MM.1S (cell line): ENCODE measurements at regions not wholly inside any gene's neighbourhood (a gene's known extent, or its start where the extent isn't known, plus 50 kb on each side); places are given as distances from the start of the nearest gene placed in this dataset.

Experiments
- DNase-seq: peaks from one replicate; pipeline ENCODE4 v3.0.0-alpha.2; 2015
- H2AFZ ChIP-seq: fragments of 300-600 bp; sonication (generic); 2 replicates; pipeline ENCODE4 v1.6.0; 2016; ENCODE audit warnings: antibody characterized with exemption, low read length
- H3F3A ChIP-seq: fragments of 300-600 bp; sonication (generic); 2 replicates; pipeline ENCODE4 v1.6.1; 2016; ENCODE audit warnings: mild to moderate bottlenecking, antibody characterized with exemption, low read length, moderate library complexity, mixed read lengths; ENCODE audit not compliant: insufficient read depth
- H3K27ac ChIP-seq: fragments of 300-600 bp; sonication (generic); 2 replicates; pipeline ENCODE4 v1.5.1; 2016; ENCODE audit warnings: mild to moderate bottlenecking, low read length
- H3K27me3 ChIP-seq: fragments of 300-600 bp; sonication (generic); replicated peaks from 2 replicates; pipeline ENCODE4 v1.6.0; 2016; ENCODE audit warnings: low read length; ENCODE audit not compliant: insufficient read depth
- H3K36me3 ChIP-seq: fragments of 300-600 bp; sonication (generic); replicated peaks from 2 replicates; pipeline ENCODE4 v1.6.1; 2016; ENCODE audit warnings: mild to moderate bottlenecking, low read length, mixed read lengths; ENCODE audit not compliant: insufficient read depth
- H3K4me1 ChIP-seq: fragments of 300-600 bp; sonication (generic); 2 replicates; pipeline ENCODE4 v1.6.1; 2016; ENCODE audit warnings: low read length, mixed read lengths
- H3K4me2 ChIP-seq: fragments of 300-600 bp; sonication (generic); 2 replicates; pipeline ENCODE4 v1.6.0; 2016; ENCODE audit warnings: low read depth, low read length
- H3K4me3 ChIP-seq: fragments of 300-600 bp; sonication (generic); 2 replicates; pipeline ENCODE4 v1.5.1; 2016; ENCODE audit warnings: low read length, mixed read lengths
- H3K79me2 ChIP-seq: fragments of 300-600 bp; sonication (generic); 2 replicates; pipeline ENCODE4 v1.6.1; 2016; ENCODE audit warnings: mixed run types, low read length, mixed read lengths
- H3K9ac ChIP-seq: fragments of 300-600 bp; sonication (generic); 2 replicates; pipeline ENCODE4 v1.6.1; 2016; ENCODE audit warnings: low read length, mixed read lengths
- H3K9me2 ChIP-seq: fragments of 300-600 bp; sonication (generic); replicated peaks from 2 replicates; pipeline ENCODE4 v1.6.1; 2016; ENCODE audit warnings: mild to moderate bottlenecking, low read length, mixed read lengths; ENCODE audit not compliant: insufficient read depth
- H3K9me3 ChIP-seq: fragments of 300-600 bp; sonication (generic); replicated peaks from 2 replicates; pipeline ENCODE4 v1.6.1; 2016; ENCODE audit warnings: mild to moderate bottlenecking, low read length, mixed read lengths; ENCODE audit not compliant: insufficient read depth
- H4K20me1 ChIP-seq: fragments of 300-600 bp; sonication (generic); 2 replicates; pipeline ENCODE4 v1.6.1; 2016; ENCODE audit warnings: mild to moderate bottlenecking, low read length, moderate library complexity, mixed read lengths; ENCODE audit not compliant: insufficient read depth
- CTCF ChIP-seq: fragments of 300-600 bp; sonication (generic); IDR thresholded peaks from 2 replicates; pipeline ENCODE4 v1.5.1; 2016; ENCODE audit warnings: antibody characterized with exemption, low read length, mixed read lengths
- EZH2 ChIP-seq: fragments of 300-600 bp; sonication (generic); optimal IDR thresholded peaks from 2 replicates; pipeline ENCODE3; 2017; ENCODE audit warnings: low read depth, mild to moderate bottlenecking, antibody characterized with exemption, low read length, mixed read lengths
- EZH2phosphoT487 ChIP-seq: fragments of 300-600 bp; sonication (generic); IDR thresholded peaks from 2 replicates; pipeline ENCODE4 v1.6.1; 2018; ENCODE audit warnings: antibody characterized with exemption, low read length

GRCh38 chr17:37838276-37838675 lies 85.9 kb upstream of the TBC1D3K start:
- H3K27me3 ChIP-seq: no peaks in the 10 kb centered on the region
- H2AFZ ChIP-seq: no peak overlapping the region
- H3K9me3 ChIP-seq: no peaks in the 10 kb centered on the region
- H3K9ac ChIP-seq: no peak overlapping the region
- no peaks in the 10 kb centered on the region for H3K36me3 ChIP-seq
- no peaks in the 10 kb centered on the region for H4K20me1 ChIP-seq
- DNase-seq: no peak
- no peaks in the 10 kb centered on the region for H3F3A ChIP-seq
- TF ChIP-seq EZH2 (no peak), EZH2phosphoT487 (no peak), CTCF (no peak)
- H3K79me2 ChIP-seq: no peaks in the 10 kb centered on the region
- no peak overlapping the region for H3K27ac ChIP-seq
- no peaks in the 10 kb centered on the region for H3K4me1 ChIP-seq
- no peak overlapping the region for H3K4me2 ChIP-seq
- H3K4me3 ChIP-seq: no peak overlapping the region
- H3K9me2 ChIP-seq: no peaks in the 10 kb centered on the region

DNA sequence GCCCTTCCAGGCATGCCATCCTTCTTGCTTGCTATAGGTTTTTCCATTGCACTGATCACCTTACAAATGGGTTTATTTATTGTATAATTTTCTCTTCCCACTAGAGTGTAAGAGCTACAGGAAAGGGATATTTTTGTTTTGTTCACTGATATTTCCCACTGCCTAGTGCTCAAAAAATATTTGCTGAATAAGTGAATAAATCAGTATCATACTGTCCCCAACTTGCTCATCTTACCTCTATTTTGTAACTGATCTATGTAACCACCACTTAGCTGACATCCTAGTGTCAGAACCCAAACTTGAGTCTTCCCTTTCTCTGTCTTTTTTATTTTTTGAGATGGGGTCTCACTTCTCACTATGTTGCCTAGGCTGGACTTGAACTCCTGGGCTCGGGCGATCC lies 87.6 kb upstream of the TBC1D3K start:
- H2AFZ ChIP-seq: no peak overlapping the region
- no peak for TF ChIP-seq CTCF
- TF ChIP-seq EZH2: no peak
- no peak for TF ChIP-seq EZH2phosphoT487

GRCh38 chr17:37834168-37834567 lies 89.3 kb upstream of the HNF1B start:
- Histone ChIP-seq H3F3A (no peaks in the 10 kb centered on the region), H3K27ac (no peak overlapping the region), H3K79me2 (no peaks in the 10 kb centered on the region), H3K4me3 (no peak overlapping the region), H3K9ac (no peak overlapping the region), H3K4me2 (no peak overlapping the region), H3K27me3 (no peaks in the 10 kb centered on the region), H2AFZ (no peak overlapping the region), H3K36me3 (no peaks in the 10 kb centered on the region), H3K9me2 (no peaks in the 10 kb centered on the region), H3K9me3 (no peaks in the 10 kb centered on the region), H3K4me1 (no peaks in the 10 kb centered on the region), H4K20me1 (no peaks in the 10 kb centered on the region)
- no peak for DNase-seq
- TF ChIP-seq EZH2: no peak
- TF ChIP-seq EZH2phosphoT487: no peak
- TF ChIP-seq CTCF: no peak

More for the DNA sequence above, 87.6 kb upstream of the TBC1D3K start:
- H3K9me2 ChIP-seq: no peaks in the 10 kb centered on the region
- H3K79me2 ChIP-seq: no peaks in the 10 kb centered on the region
- no peak overlapping the region for H3K27ac ChIP-seq
- no peaks in the 10 kb centered on the region for H3F3A ChIP-seq
- no peaks in the 10 kb centered on the region for H3K4me1 ChIP-seq
- no peaks in the 10 kb centered on the region for H3K36me3 ChIP-seq
- H4K20me1 ChIP-seq: no peaks in the 10 kb centered on the region
- H3K9me3 ChIP-seq: no peaks in the 10 kb centered on the region
- no peaks in the 10 kb centered on the region for H3K27me3 ChIP-seq
- H3K9ac ChIP-seq: no peak overlapping the region
- no peak overlapping the region for H3K4me2 ChIP-seq
- no peak for DNase-seq
- no peak overlapping the region for H3K4me3 ChIP-seq
